Liver (tissue), 8 donors: ENCODE measurements at regions not wholly inside any gene's neighbourhood (a gene's known extent, or its start where the extent isn't known, plus 50 kb on each side); places are given as distances from the start of the nearest gene placed in this dataset.

ENCODE experiments used
- DNase-seq: peaks from one replicate; pipeline ENCODE4 v3.0.0-alpha.2; 2017; ENCODE audit warnings: low spot score
- H3K27ac ChIP-seq, 2 donors: one replicate each; pipeline ENCODE4 v1.7.0; 2013; ENCODE audit warnings: inconsistent platforms in 2 of 2, low read length in 2 of 2, control low read depth in 1 of 2, low read depth in 1 of 2, mild to moderate bottlenecking in 1 of 2
- H3K27me3 ChIP-seq, 4 donors: one replicate each; pipeline versions ENCODE4 v1.6.1 to v1.7.0; 2013; ENCODE audit warnings: low read length in 3 of 4, inconsistent platforms in 1 of 4, mild to moderate bottlenecking in 1 of 4, moderate library complexity in 1 of 4; ENCODE audit not compliant: control insufficient read depth in 4 of 4, insufficient read depth in 4 of 4
- H3K36me3 ChIP-seq, 4 donors: one replicate each; pipeline versions ENCODE4 v1.6.1 to v1.7.0; 2013; ENCODE audit warnings: low read length in 3 of 4, mild to moderate bottlenecking in 3 of 4, low read depth in 1 of 4, moderate library complexity in 1 of 4; ENCODE audit not compliant: control insufficient read depth in 4 of 4, insufficient read depth in 3 of 4
- H3K4me1 ChIP-seq, 4 donors: one replicate each; pipeline versions ENCODE4 v1.6.1 to v1.7.0; 2013; ENCODE audit warnings: low read length in 3 of 4, mild to moderate bottlenecking in 3 of 4, moderate library complexity in 1 of 4; ENCODE audit not compliant: control insufficient read depth in 4 of 4, insufficient read depth in 4 of 4
- H3K4me3 ChIP-seq, 3 donors: one replicate each; pipeline versions ENCODE4 v1.6.1 to v1.7.0; 2013; ENCODE audit warnings: low read length in 3 of 3, control low read depth in 1 of 3, low read depth in 1 of 3, mild to moderate bottlenecking in 1 of 3
- H3K9ac ChIP-seq, 2 donors: one replicate each; pipeline ENCODE4 v1.7.0; 2013; ENCODE audit warnings: low read length in 2 of 2, mild to moderate bottlenecking in 2 of 2, moderate library complexity in 2 of 2, control low read depth in 1 of 2, low read depth in 1 of 2
- H3K9me3 ChIP-seq, 4 donors: one replicate each; pipeline versions ENCODE4 v1.6.1 to v1.7.0; 2013; ENCODE audit warnings: low read length in 3 of 4; ENCODE audit not compliant: control insufficient read depth in 4 of 4
- EGR1 ChIP-seq, 2 donors: IDR thresholded peaks; 2 replicates each; pipeline ENCODE4 v1.6.1; 2016 to 2018; ENCODE audit warnings: antibody characterized with exemption in 2 of 2, low read depth in 2 of 2
- FOXA1 ChIP-seq: IDR thresholded peaks from 2 replicates; pipeline ENCODE4 v1.6.1; 2016; ENCODE audit warnings: antibody characterized with exemption
- FOXA2 ChIP-seq: IDR thresholded peaks from 2 replicates; pipeline ENCODE4 v1.6.1; 2016; ENCODE audit warnings: antibody characterized with exemption
- GABPA ChIP-seq, 2 donors: IDR thresholded peaks in 1 of 2; conservative IDR thresholded peaks in 1 of 2; 2 replicates each; pipeline ENCODE4 v1.6.1; 2016; ENCODE audit warnings: antibody characterized with exemption in 2 of 2, mild to moderate bottlenecking in 1 of 2, moderate library complexity in 1 of 2
- HNF4A ChIP-seq, 2 donors: conservative IDR thresholded peaks; 2 replicates each; pipeline ENCODE4 v1.6.1; 2016; ENCODE audit warnings: antibody characterized with exemption in 2 of 2, mild to moderate bottlenecking in 2 of 2
- HNF4G ChIP-seq: IDR thresholded peaks from 2 replicates; pipeline ENCODE4 v1.6.1; 2016; ENCODE audit warnings: antibody characterized with exemption
- JUND ChIP-seq, 2 donors: IDR thresholded peaks; 2 replicates each; pipeline ENCODE4 v1.6.1; 2016; ENCODE audit warnings: antibody characterized with exemption in 2 of 2
- NR2F2 ChIP-seq: IDR thresholded peaks from 2 replicates; pipeline ENCODE4 v1.6.1; 2016; ENCODE audit warnings: antibody characterized with exemption
- RAD21 ChIP-seq, 2 donors: IDR thresholded peaks; 2 replicates each; pipeline ENCODE4 v1.6.1; 2016; ENCODE audit warnings: antibody characterized with exemption in 2 of 2, mild to moderate bottlenecking in 2 of 2
- RXRA ChIP-seq, 2 donors: IDR thresholded peaks; 2 replicates each; pipeline ENCODE4 v1.6.1; 2017 to 2018; ENCODE audit warnings: antibody characterized with exemption in 2 of 2, mild to moderate bottlenecking in 1 of 2
- SP1 ChIP-seq: IDR thresholded peaks from 2 replicates; pipeline ENCODE4 v1.6.1; 2018; ENCODE audit warnings: antibody characterized with exemption, mild to moderate bottlenecking
- TAF1 ChIP-seq: conservative IDR thresholded peaks from 2 replicates; pipeline ENCODE4 v1.6.1; 2016; ENCODE audit warnings: antibody characterized with exemption, mild to moderate bottlenecking
- YY1 ChIP-seq: IDR thresholded peaks from 2 replicates; pipeline ENCODE4 v1.6.1; 2016; ENCODE audit warnings: antibody characterized with exemption, mild to moderate bottlenecking
- WGBS: extraction: QIAGEN DNeasy Blood & Tissue Kit; methylation state at CpG from one replicate; pipeline ENCODE4 v1.1.7; 2013; 5-methylcytosine and 5-hydroxymethylcytosine counted together
- TF ChIP-seq, protein P1 (sequence below): IDR thresholded peaks from 2 replicates; pipeline ENCODE4 v1.6.1; 2016; ENCODE audit warnings: antibody characterized with exemption
- TF ChIP-seq, protein P2 (sequence below): IDR thresholded peaks from 2 replicates; pipeline ENCODE4 v1.6.1; 2016; ENCODE audit warnings: antibody characterized with exemption
- TF ChIP-seq, protein P3 (sequence below): IDR thresholded peaks from 2 replicates; pipeline ENCODE4 v1.6.1; 2016; ENCODE audit warnings: antibody characterized with exemption
- TF ChIP-seq, protein P4 (sequence below): IDR thresholded peaks from 2 replicates; pipeline ENCODE4 v1.6.1; 2016; ENCODE audit warnings: antibody characterized with exemption, mild to moderate bottlenecking
- TF ChIP-seq, protein P5 (sequence below): fragments of 150-350 bp; IDR thresholded peaks from 2 replicates; pipeline ENCODE4 v1.5.1; 2017; ENCODE audit warnings: improper control_type of control experiment, low read depth, low read length; ENCODE audit not compliant: missing input control
- donor health status: healthy.
- donor health status: healthy.
- donor health status: healthy.
- donor health status: healthy.
- donor health status: healthy.

DNA sequence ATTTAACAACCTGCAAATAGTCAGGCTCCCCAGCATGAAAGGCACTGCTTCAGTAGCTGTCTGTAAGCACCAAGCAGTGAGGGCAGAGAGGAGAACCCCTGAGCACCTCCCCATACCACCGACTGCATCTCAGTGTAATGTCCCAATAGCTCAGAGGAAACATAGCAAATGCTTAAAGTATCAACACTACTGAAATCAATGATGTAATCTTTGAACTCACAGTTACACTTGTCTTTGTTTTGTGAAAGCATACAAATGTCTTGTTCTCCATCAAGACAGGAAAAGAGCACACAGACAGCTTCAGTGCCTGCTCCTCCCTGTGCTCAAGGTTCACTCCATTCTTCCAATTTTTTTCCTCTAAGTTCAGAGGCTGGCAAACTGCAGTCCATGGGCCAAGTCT lies 94.7 kb downstream of the IRS2 start:
- TF ChIP-seq RAD21 (IDR thresholded peaks at IDR 0.05) (no peak), HNF4A (conservative IDR thresholded peaks at IDR 0.05) (peak in 1 of 2 donors; percentile 4)
- H3K36me3 ChIP-seq, result no peaks in the 10 kb centered on the region
- no peak overlapping the region for H3K4me3 ChIP-seq
- H3K9ac ChIP-seq, result no peak overlapping the region
- WGBS, result 48% methylated on average over 1 of the region's 1 CpG
- H3K9me3 ChIP-seq, result no peaks in the 10 kb centered on the region
- peaks cover 4 to 16% (median 12%) of the 10 kb centered on the region in 4 donors for H3K4me1 ChIP-seq
- no peaks in the 10 kb centered on the region for H3K27me3 ChIP-seq
- H3K27ac ChIP-seq, result no peak overlapping the region
- DNase-seq, result no peak

DNA sequence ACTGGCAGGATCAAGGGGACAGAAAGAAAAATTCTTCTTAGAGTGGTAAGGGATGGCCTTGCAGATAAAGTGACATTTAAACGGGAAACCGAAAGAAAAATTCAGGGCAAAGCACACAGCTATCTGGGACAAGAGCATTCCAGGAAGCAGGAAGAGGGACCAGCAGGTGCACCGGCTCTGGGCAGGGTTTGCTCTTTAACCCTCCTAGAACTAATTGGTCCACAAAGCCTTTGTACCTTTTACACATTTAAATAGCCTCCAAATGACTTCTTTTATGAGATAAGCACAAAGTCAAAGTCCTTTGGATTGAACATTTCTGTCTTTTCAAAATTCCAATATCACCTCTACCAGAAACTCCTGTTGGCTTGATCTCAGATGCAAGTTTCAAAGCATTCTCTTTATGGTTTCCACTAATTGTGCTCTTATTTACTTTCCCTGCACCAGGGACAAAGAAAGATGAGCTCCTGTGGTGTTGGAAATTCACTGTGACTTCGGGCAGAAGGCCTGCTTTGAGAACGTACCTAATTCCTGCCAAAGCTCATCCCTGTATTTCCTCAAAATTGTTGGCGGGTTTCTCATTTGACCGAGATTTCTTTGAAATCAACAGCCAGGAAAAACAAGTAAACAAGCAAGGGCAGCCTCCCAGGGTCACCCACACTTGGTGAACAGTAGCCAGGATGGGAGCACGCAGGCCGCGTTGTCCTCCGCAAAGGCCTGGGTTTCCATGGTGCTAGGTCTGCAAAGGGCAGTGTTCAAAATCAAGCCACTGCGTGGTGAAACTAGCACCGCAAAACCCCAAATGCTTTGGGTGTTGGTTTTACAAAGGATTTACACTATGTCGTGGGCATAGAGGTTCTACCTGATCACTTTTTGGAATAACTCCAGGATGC lies 98.6 kb downstream of the IRS2 start:
- Histone ChIP-seq H3K9ac (peak overlapping the region in 1 of 2 donors; percentile 61), H3K4me3 (no peak overlapping the region), H3K27me3 (no peaks in the 10 kb centered on the region), H3K36me3 (no peaks in the 10 kb centered on the region), H3K9me3 (no peaks in the 10 kb centered on the region), H3K4me1 (peaks cover 6 to 38% (median 18%) of the 10 kb centered on the region in 4 donors), H3K27ac (peak overlapping the region; percentile 81 to 92)
- DNase-seq, result no peak
- WGBS, result 29% methylated on average over 14 of the region's 14 CpGs
- TF ChIP-seq, protein P1, sequence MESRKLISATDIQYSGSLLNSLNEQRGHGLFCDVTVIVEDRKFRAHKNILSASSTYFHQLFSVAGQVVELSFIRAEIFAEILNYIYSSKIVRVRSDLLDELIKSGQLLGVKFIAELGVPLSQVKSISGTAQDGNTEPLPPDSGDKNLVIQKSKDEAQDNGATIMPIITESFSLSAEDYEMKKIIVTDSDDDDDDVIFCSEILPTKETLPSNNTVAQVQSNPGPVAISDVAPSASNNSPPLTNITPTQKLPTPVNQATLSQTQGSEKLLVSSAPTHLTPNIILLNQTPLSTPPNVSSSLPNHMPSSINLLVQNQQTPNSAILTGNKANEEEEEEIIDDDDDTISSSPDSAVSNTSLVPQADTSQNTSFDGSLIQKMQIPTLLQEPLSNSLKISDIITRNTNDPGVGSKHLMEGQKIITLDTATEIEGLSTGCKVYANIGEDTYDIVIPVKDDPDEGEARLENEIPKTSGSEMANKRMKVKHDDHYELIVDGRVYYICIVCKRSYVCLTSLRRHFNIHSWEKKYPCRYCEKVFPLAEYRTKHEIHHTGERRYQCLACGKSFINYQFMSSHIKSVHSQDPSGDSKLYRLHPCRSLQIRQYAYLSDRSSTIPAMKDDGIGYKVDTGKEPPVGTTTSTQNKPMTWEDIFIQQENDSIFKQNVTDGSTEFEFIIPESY, result no peak
- TF ChIP-seq FOXA1 (no peak), EGR1 (IDR thresholded peaks at IDR 0.05; ENCODE audit: low read depth in 2 of 2) (peak; percentile 17 to 73), HNF4G (peak; percentile 51), TAF1 (no peak), NR2F2 (no peak), SP1 (peak; percentile 89), RXRA (IDR thresholded peaks at IDR 0.05) (peak; percentile 74 to 93), FOXA2 (peak; percentile 56), HNF4A (conservative IDR thresholded peaks at IDR 0.05) (peak; percentile 87 to 94), RAD21 (IDR thresholded peaks at IDR 0.05) (peak; percentile 7 to 46), JUND (IDR thresholded peaks at IDR 0.05) (peak in 1 of 2 donors; percentile 81), GABPA (IDR thresholded peaks at IDR 0.05 in 1 of 2, conservative IDR thresholded peaks at IDR 0.05 in 1 of 2) (peak in 1 of 2 donors; percentile 54), YY1 (peak; percentile 66)
- TF ChIP-seq, protein P2, sequence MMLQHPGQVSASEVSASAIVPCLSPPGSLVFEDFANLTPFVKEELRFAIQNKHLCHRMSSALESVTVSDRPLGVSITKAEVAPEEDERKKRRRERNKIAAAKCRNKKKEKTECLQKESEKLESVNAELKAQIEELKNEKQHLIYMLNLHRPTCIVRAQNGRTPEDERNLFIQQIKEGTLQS, result peak; percentile 7
- TF ChIP-seq, protein P3, sequence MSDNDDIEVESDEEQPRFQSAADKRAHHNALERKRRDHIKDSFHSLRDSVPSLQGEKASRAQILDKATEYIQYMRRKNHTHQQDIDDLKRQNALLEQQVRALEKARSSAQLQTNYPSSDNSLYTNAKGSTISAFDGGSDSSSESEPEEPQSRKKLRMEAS, result peak; percentile 72
- TF ChIP-seq, protein P4, sequence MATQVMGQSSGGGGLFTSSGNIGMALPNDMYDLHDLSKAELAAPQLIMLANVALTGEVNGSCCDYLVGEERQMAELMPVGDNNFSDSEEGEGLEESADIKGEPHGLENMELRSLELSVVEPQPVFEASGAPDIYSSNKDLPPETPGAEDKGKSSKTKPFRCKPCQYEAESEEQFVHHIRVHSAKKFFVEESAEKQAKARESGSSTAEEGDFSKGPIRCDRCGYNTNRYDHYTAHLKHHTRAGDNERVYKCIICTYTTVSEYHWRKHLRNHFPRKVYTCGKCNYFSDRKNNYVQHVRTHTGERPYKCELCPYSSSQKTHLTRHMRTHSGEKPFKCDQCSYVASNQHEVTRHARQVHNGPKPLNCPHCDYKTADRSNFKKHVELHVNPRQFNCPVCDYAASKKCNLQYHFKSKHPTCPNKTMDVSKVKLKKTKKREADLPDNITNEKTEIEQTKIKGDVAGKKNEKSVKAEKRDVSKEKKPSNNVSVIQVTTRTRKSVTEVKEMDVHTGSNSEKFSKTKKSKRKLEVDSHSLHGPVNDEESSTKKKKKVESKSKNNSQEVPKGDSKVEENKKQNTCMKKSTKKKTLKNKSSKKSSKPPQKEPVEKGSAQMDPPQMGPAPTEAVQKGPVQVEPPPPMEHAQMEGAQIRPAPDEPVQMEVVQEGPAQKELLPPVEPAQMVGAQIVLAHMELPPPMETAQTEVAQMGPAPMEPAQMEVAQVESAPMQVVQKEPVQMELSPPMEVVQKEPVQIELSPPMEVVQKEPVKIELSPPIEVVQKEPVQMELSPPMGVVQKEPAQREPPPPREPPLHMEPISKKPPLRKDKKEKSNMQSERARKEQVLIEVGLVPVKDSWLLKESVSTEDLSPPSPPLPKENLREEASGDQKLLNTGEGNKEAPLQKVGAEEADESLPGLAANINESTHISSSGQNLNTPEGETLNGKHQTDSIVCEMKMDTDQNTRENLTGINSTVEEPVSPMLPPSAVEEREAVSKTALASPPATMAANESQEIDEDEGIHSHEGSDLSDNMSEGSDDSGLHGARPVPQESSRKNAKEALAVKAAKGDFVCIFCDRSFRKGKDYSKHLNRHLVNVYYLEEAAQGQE, result no peak
- TF ChIP-seq, protein P5, sequence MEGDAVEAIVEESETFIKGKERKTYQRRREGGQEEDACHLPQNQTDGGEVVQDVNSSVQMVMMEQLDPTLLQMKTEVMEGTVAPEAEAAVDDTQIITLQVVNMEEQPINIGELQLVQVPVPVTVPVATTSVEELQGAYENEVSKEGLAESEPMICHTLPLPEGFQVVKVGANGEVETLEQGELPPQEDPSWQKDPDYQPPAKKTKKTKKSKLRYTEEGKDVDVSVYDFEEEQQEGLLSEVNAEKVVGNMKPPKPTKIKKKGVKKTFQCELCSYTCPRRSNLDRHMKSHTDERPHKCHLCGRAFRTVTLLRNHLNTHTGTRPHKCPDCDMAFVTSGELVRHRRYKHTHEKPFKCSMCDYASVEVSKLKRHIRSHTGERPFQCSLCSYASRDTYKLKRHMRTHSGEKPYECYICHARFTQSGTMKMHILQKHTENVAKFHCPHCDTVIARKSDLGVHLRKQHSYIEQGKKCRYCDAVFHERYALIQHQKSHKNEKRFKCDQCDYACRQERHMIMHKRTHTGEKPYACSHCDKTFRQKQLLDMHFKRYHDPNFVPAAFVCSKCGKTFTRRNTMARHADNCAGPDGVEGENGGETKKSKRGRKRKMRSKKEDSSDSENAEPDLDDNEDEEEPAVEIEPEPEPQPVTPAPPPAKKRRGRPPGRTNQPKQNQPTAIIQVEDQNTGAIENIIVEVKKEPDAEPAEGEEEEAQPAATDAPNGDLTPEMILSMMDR, result no peak
